GM12892 (cell line): ENCODE measurements at regions not wholly inside any gene's neighbourhood (a gene's known extent, or its start where the extent isn't known, plus 50 kb on each side); places are given as distances from the start of the nearest gene placed in this dataset.

Experiments used
- DNase-seq: peaks from one replicate; pipeline ENCODE4 v3.0.0; 2011; ENCODE audit not compliant: insufficient read length
- FAIRE-seq: peaks from 2 replicates; lab custom pipeline; 2011; peaks lifted over from hg19 to GRCh38; lab: Jason Lieb, UNC
- POLR2A ChIP-seq: IDR thresholded peaks from 2 replicates; pipeline ENCODE4 v1.6.1; 2011; ENCODE audit warnings: low read depth, low read length, control low read depth
- POLR2AphosphoS5 ChIP-seq: IDR thresholded peaks from 2 replicates; pipeline ENCODE4 v1.6.1; 2011; ENCODE audit warnings: low read depth, low read length, control low read depth
- TAF1 ChIP-seq: IDR thresholded peaks from 2 replicates; pipeline ENCODE4 v1.6.1; 2011; ENCODE audit warnings: low read depth, mild to moderate bottlenecking, control low read depth, low read length, borderline replicate concordance

DNA sequence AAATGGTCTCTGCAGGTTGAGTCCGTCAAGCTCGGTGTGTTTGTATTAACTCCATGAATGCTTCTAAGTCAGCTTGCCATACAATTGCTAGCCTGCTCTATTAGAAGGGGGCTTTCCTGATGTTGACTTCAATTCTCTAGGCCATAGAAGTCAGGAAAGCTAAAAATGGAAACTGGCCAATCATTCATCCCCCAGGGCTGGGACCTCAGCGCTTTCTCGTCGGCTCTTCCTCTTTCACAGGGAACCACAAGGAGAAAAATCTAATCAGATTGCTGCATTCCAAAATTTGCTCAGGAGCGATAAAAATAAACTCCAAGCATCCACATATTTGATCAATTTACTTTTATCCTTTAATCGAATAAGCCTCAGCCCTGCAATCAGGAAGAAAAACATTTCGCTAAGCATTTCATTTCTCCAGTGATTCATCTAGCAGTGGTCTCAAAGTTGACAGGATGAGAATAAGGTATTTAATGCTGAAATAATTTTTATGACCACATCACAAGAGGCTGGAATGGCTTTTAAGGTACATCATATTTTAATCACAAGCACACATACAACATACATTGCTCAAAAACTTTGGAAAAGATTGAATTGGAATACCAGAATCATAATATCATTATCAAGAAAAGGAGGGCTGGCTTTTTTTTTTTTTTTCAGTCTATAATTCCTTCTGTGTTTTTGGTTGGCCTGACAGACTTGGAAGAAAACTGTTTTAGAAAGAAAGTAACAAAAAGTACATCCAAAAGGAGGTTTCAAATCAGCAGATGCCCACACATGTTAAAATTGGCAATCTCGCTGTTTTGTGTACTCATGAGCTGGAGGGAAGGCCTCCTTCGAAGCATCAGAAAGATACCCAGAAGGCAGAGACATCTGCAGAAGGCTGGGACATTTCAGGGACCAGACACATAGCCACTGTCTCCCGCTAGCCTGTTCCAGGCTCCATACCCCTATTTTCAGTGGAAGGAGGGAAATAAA is 316.3 kb downstream of the NUAK1 start:
- FAIRE-seq, result no peak
- no peak for TF ChIP-seq POLR2AphosphoS5
- no peak for TF ChIP-seq POLR2A
- no peak for TF ChIP-seq TAF1

GRCh38 chr12:105823810-105824209 is 314.9 kb downstream of the NUAK1 start:
- FAIRE-seq, result no peak
- TF ChIP-seq POLR2A (no peak), POLR2AphosphoS5 (no peak), TAF1 (no peak)
- no peak for DNase-seq

More for the DNA sequence above, 316.3 kb downstream of the NUAK1 start:
- DNase-seq, result no peak

DNA sequence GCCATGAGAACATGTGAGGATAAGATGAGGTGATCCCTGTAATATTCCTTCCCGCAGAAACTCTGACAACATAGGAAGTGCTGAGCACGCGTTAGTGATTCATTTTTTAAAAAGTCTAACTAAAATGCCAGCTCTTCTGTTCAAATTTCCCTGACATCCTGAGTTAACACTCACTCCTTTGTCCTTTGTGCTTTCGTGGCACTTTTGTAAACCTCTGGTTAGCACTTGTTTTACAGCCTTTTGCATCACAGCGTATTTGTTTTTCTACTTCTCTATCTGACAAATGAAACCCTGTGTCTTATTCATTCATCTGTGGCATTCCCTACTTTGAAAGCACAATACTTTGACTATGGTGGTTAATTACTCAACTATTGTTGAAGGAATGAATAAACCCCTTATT is 313.6 kb downstream of the NUAK1 start:
- TF ChIP-seq POLR2AphosphoS5 (no peak), POLR2A (no peak), TAF1 (no peak)
- FAIRE-seq (no peak), DNase-seq (no peak)

DNA sequence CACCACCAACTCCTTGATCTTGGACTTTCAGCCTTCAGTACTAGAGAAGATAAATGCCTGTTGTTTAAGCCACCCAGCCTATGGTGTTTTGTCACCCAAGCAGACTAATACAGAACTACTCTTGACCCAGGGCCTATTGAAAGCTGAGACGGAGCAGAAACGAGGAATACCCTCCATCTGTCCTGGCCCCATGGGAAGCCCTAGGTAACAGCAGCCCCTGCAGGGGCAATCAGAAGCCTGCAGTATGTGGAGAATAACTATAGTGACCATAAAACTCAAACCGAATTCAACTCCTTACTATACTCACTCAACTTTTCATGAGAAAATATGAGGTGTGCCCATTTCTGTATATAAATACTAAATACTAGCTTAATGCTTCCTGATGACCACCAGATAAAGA is 307.4 kb downstream of the NUAK1 start:
- TF ChIP-seq POLR2A, result no peak
- no peak for TF ChIP-seq TAF1
- no peak for TF ChIP-seq POLR2AphosphoS5
- no peak for DNase-seq
- no peak for FAIRE-seq

DNA sequence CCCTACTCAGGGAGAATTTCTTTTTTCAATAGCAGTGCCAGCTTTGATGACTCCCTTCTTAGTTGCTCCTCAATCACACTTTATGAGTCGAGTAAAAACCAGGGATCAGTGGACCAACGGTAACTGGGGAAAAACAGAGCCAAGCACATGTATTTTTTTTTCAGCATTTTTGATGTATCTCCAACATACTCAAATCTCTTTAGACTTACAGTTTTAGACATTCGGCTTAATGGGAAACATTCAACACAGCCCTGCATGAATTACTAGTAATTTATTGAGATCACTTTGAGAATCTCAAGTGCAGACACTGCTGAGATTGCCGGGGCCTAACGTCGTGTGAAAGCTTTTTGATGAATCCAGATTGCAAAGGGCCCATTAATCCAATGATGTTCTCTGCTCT is 306.7 kb downstream of the NUAK1 start:
- no peak for DNase-seq
- no peak for TF ChIP-seq TAF1
- no peak for TF ChIP-seq POLR2AphosphoS5
- TF ChIP-seq POLR2A, result no peak
- FAIRE-seq, result no peak

DNA sequence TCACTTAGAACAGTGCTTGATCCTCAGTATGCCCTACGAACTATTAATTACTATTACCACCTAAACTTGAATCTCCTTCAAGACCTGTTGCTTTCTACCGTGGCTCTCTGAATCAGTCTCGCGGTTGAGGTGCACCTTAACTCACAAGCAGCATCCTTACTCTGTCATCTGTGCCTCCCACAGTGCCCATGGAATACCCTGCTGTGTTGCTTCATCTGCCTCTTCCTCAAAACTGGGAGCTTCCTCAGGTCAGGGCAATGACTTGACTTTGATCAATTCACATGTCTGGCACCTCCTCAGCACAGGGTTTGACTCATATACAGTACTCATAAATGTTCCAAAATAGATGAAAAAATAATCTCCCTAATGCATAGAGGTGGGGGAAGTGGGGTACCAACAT is 305.9 kb downstream of the NUAK1 start:
- no peak for DNase-seq
- TF ChIP-seq TAF1, result no peak
- TF ChIP-seq POLR2A, result no peak
- no peak for TF ChIP-seq POLR2AphosphoS5
- FAIRE-seq, result no peak

GRCh38 chr12:105834496-105834895 is 304.3 kb downstream of the NUAK1 start:
- FAIRE-seq (no peak), DNase-seq (no peak)
- TF ChIP-seq TAF1 (no peak), POLR2AphosphoS5 (no peak), POLR2A (no peak)

- no peak for DNase-seq
- TF ChIP-seq TAF1 (no peak), POLR2A (no peak), POLR2AphosphoS5 (no peak)
- no peak for FAIRE-seq
Measured at GRCh38 chr12:105835580-105836241, 303.0 kb downstream of the NUAK1 start.

DNA sequence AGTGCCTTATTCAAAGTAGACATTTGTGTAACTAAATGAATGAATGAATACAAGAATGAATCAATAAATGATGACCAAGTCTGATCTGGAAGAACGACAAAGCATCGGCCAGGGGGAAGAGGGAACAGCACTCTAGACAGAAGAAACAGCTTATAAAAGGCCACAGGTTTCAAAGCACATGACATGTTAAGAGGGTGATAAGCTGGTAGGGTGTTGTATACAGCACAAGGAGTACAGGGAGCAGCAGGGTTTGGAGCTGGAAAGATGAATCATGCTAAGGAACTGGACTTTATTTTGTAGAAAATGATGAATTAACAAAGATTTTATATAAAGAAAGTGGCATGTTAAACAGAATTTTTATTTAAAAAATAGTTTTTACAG is 302.5 kb downstream of the NUAK1 start:
- TF ChIP-seq POLR2AphosphoS5 (no peak), POLR2A (no peak), TAF1 (no peak)
- no peak for FAIRE-seq
- DNase-seq, result no peak

GRCh38 chr12:105839629-105840127 is 299.1 kb downstream of the NUAK1 start:
- FAIRE-seq, result no peak

DNA sequence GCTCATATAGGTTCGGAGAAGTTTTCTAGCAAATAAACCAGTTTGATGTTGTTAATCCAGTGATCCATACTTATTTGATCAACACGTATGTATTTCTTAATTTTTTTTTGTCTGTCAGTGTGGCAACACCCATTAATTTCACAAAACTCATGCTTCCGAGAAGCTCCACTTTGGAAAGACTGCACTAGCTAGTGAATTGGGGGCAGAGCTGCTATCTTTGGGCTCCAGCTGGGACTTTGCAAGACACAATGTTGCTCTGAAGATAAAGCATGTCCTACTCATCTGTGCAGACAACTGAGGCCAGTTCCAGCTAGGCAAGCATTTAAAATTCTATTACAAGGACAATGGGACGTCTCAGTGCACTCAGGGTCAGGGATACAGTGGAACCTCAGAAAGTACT is 298.4 kb downstream of the NUAK1 start:
- TF ChIP-seq TAF1, result no peak
- DNase-seq, result no peak
- no peak for FAIRE-seq

More at GRCh38 chr12:105839629-105840127, 299.1 kb downstream of the NUAK1 start:
- no peak for DNase-seq
- TF ChIP-seq POLR2AphosphoS5 (no peak), TAF1 (no peak), POLR2A (no peak)

DNA sequence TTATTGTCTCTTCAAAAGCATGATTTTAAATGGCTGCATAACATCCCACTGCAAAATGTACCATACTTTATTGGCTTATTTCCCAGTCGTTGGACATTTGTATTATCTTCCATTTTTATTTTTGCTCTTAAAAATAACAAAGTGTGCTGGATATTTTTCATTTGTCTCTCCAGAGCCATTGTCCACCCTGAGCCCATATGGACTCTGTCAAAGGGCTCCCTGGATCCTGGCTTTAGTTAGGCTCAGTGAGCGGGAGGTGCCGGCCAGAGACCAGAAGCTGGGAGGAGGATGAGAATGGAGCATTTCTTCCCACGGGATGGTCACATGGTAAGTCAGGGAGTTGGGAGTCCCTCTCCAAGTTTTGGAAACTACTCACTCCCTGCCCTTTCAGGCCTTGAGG is 296.9 kb downstream of the NUAK1 start:
- TF ChIP-seq POLR2A, result no peak
- TF ChIP-seq TAF1, result no peak
- TF ChIP-seq POLR2AphosphoS5, result no peak
- FAIRE-seq, result no peak

DNA sequence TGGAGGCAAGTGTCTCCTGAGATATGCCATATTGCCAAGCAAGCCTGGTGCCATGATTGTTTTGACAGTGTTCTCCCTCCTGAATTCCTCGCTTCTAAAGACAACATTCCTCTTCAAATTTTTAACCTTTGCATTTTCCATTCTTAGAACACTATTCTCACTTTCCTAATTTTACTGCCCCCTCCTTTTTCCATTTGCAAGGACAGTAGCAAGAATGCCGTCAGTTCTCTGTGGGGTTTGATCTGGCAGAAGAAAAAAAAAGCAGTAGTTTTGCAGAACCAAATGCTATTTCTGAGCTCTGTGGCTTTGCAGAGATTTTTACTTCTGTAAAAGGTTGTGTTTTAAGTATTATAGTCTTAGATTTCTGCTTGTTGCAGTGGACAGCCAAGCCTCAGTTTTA is 295.2 kb downstream of the NUAK1 start:
- DNase-seq (no peak), FAIRE-seq (no peak)
- TF ChIP-seq TAF1, result no peak
- no peak for TF ChIP-seq POLR2A

More for the DNA sequence above, 296.9 kb downstream of the NUAK1 start:
- DNase-seq, result no peak
